VCaP (cell line): ENCODE measurements at regions not wholly inside any gene's neighbourhood (a gene's known extent, or its start where the extent isn't known, plus 50 kb on each side); places are given as distances from the start of the nearest gene placed in this dataset.
"Not testable (repeated sequence)": the region's sequence is repeated elsewhere in the genome, so short reads cannot be mapped to it uniquely, and the experiment has no call there.

Experiments used
- H3K27ac ChIP-seq: fragments of 450-650 bp; 2 replicates; pipeline ENCODE4 v1.5.1; 2017
- CTCF ChIP-seq: fragments of 450-650 bp; conservative IDR thresholded peaks from 2 replicates; pipeline ENCODE4 v1.5.1; 2017; ENCODE audit warnings: mild to moderate bottlenecking, moderate library complexity

GRCh38 chr19:30252214-30252613 lies 120.0 kb upstream of the ZNF536 start:
- H3K27ac ChIP-seq = no peak overlapping the region
- TF ChIP-seq CTCF = no peak

GRCh38 chr19:30253581-30253996 lies 118.6 kb upstream of the ZNF536 start:
- no peak overlapping the region for H3K27ac ChIP-seq
- no peak for TF ChIP-seq CTCF

- TF ChIP-seq CTCF = no peak
- H3K27ac ChIP-seq = no peak overlapping the region
Observed at GRCh38 chr19:30254158-30254557, 118.0 kb upstream of the ZNF536 start.

- TF ChIP-seq CTCF = no peak
- H3K27ac ChIP-seq = no peak overlapping the region
Observed at GRCh38 chr19:30254789-30255188, 117.4 kb upstream of the ZNF536 start.

GRCh38 chr19:30255791-30256495 lies 116.2 kb upstream of the ZNF536 start:
- no peak for TF ChIP-seq CTCF
- no peak overlapping the region for H3K27ac ChIP-seq

GRCh38 chr19:30256496-30256850 lies 115.7 kb upstream of the ZNF536 start:
- no peak overlapping the region for H3K27ac ChIP-seq
- no peak for TF ChIP-seq CTCF

- no peak for TF ChIP-seq CTCF
- H3K27ac ChIP-seq = no peak overlapping the region
Observed at GRCh38 chr19:30263830-30264381, 108.3 kb upstream of the ZNF536 start.

- H3K27ac ChIP-seq = not testable (repeated sequence)
Observed at GRCh38 chr19:30265918-30266317, 106.3 kb upstream of the ZNF536 start.
